ENCODE measurements at regions not wholly inside any gene's neighbourhood (a gene's known extent, or its start where the extent isn't known, plus 50 kb on each side); places are given as distances from the start of the nearest gene placed in this dataset.

GRCh38 chr20:48461091-48461734, 366.6 kb downstream of the PREX1 start:
- no peak for TF ChIP-seq RAD21 (IDR thresholded peaks at IDR 0.05; ENCODE audit: low read depth)
- TF ChIP-seq TEAD4 (IDR thresholded peaks at IDR 0.05) = no peak
- TF ChIP-seq FOXM1 (IDR thresholded peaks at IDR 0.05; ENCODE audit: borderline replicate concordance, low read depth) = no peak
- TF ChIP-seq USF1 (IDR thresholded peaks at IDR 0.05) = no peak
- TF ChIP-seq REST (IDR thresholded peaks at IDR 0.05; ENCODE audit: low read depth) = no peak
- no peak for TF ChIP-seq ZBTB7A (IDR thresholded peaks at IDR 0.05; ENCODE audit: low read depth)

GRCh38 chr20:48460681-48461080, 367.1 kb downstream of the PREX1 start:
- TF ChIP-seq REST (IDR thresholded peaks at IDR 0.05; ENCODE audit: low read depth) (no peak), RAD21 (IDR thresholded peaks at IDR 0.05; ENCODE audit: low read depth) (no peak)

- TF ChIP-seq TEAD4 (IDR thresholded peaks at IDR 0.05) = no peak
- no peak for TF ChIP-seq MAX (IDR thresholded peaks at IDR 0.05)
- no peak for TF ChIP-seq FOXM1 (IDR thresholded peaks at IDR 0.05; ENCODE audit: borderline replicate concordance, low read depth)
- TF ChIP-seq NFIC (IDR thresholded peaks at IDR 0.05) = no peak
- no peak for TF ChIP-seq TCF12 (IDR thresholded peaks at IDR 0.05; ENCODE audit: low read depth)
- no peak for TF ChIP-seq REST (IDR thresholded peaks at IDR 0.05; ENCODE audit: low read depth)
- TF ChIP-seq EGR1 (IDR thresholded peaks at IDR 0.05) = no peak
- no peak for TF ChIP-seq YY1 (IDR thresholded peaks at IDR 0.05; ENCODE audit: low read depth)
- TF ChIP-seq CEBPB (IDR thresholded peaks at IDR 0.05) = no peak
Measured at GRCh38 chr20:48459722-48460395, 367.9 kb downstream of the PREX1 start.

- TF ChIP-seq RAD21 (IDR thresholded peaks at IDR 0.05; ENCODE audit: low read depth) (no peak), TAF1 (IDR thresholded peaks at IDR 0.05; ENCODE audit: low read depth) (no peak), MAX (IDR thresholded peaks at IDR 0.05) (no peak), TEAD4 (IDR thresholded peaks at IDR 0.05) (no peak), CEBPB (IDR thresholded peaks at IDR 0.05) (no peak), REST (IDR thresholded peaks at IDR 0.05; ENCODE audit: low read depth) (no peak), TCF12 (IDR thresholded peaks at IDR 0.05; ENCODE audit: low read depth) (no peak), CREB1 (IDR thresholded peaks at IDR 0.05; ENCODE audit: low read depth) (no peak), EGR1 (IDR thresholded peaks at IDR 0.05) (no peak), USF1 (IDR thresholded peaks at IDR 0.05) (no peak), FOXM1 (IDR thresholded peaks at IDR 0.05; ENCODE audit: borderline replicate concordance, low read depth) (no peak)
Measured at GRCh38 chr20:48458601-48459385, 369.0 kb downstream of the PREX1 start.

Measured in Ishikawa (cell line).